ENCODE measurements at regions not wholly inside any gene's neighbourhood (a gene's known extent, or its start where the extent isn't known, plus 50 kb on each side); places are given as distances from the start of the nearest gene placed in this dataset.

- TF ChIP-seq, protein P1, sequence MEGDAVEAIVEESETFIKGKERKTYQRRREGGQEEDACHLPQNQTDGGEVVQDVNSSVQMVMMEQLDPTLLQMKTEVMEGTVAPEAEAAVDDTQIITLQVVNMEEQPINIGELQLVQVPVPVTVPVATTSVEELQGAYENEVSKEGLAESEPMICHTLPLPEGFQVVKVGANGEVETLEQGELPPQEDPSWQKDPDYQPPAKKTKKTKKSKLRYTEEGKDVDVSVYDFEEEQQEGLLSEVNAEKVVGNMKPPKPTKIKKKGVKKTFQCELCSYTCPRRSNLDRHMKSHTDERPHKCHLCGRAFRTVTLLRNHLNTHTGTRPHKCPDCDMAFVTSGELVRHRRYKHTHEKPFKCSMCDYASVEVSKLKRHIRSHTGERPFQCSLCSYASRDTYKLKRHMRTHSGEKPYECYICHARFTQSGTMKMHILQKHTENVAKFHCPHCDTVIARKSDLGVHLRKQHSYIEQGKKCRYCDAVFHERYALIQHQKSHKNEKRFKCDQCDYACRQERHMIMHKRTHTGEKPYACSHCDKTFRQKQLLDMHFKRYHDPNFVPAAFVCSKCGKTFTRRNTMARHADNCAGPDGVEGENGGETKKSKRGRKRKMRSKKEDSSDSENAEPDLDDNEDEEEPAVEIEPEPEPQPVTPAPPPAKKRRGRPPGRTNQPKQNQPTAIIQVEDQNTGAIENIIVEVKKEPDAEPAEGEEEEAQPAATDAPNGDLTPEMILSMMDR (IDR thresholded peaks at IDR 0.05), result no peak
- TF ChIP-seq POLR2A (IDR thresholded peaks at IDR 0.05), result no peak
Measured at GRCh38 chr7:24496036-24496435, 77.2 kb upstream of the PALS2 start.
